Neural cell (in vitro differentiated cells): ENCODE measurements at regions not wholly inside any gene's neighbourhood (a gene's known extent, or its start where the extent isn't known, plus 50 kb on each side); places are given as distances from the start of the nearest gene placed in this dataset.

Experiments used
- CTCF ChIP-seq: fragments of 450-650 bp; IDR thresholded peaks from 2 replicates; pipeline ENCODE4 v1.5.1; 2014; ENCODE audit warnings: antibody characterized with exemption, mild to moderate bottlenecking, moderate library complexity; ENCODE audit not compliant: poor library complexity, severe bottlenecking
- EP300 ChIP-seq: fragments of 450-650 bp; conservative IDR thresholded peaks from 2 replicates; pipeline ENCODE4 v1.6.1; 2014; ENCODE audit warnings: antibody characterized with exemption, mild to moderate bottlenecking, moderate library complexity; ENCODE audit not compliant: poor library complexity, severe bottlenecking

GRCh38 chr1:168789501-168789900, 60.5 kb upstream of the DPT start:
- TF ChIP-seq CTCF (no peak), EP300 (no peak)
